HS-5 (cell line): ENCODE measurements at regions not wholly inside any gene's neighbourhood (a gene's known extent, or its start where the extent isn't known, plus 50 kb on each side); places are given as distances from the start of the nearest gene placed in this dataset.

Experiments used
- DNase-seq: peaks from one replicate; pipeline ENCODE4 v3.0.0-alpha.2; 2012; ENCODE audit warnings: low read depth

DNA sequence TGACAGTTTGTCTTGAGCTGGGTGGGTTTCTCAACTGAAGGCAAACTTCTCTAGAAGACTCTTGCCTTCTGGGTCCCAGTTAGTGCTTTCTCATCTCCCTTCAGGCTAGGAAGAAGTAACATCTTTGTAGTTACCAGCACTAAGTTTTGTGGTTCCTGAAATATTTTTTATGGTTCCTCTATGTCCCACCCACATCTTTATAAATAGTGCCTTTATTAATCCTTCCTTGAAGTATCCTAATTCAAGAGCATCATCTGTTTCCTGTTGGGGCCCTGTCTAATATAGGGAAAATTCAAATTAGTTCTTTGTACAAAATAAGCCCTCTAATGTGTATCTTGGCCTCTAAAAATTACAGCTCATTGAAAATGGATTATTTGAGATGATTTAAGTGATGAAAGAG lies 147.4 kb upstream of the MAOA start:
- DNase-seq, result no peak

DNA sequence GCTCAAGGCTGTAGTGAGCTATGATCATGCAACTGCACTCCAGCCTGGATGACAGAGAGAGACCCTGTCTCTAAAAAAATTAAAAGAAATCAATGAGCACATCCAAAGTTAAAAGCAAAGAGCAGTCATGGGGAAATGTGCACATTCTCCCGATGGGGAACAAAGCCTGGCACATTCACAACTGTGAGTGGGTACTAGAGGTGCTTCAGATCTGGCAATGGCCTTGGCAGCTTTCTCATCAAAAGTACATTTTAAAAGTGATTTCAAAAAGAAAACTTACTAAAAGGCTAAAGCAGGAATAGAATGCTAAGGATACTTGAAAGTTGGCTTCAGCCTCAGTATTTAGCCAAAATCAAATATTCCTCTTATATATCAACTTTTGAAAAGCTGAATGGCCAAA lies 145.9 kb upstream of the MAOA start:
- no peak for DNase-seq

DNA sequence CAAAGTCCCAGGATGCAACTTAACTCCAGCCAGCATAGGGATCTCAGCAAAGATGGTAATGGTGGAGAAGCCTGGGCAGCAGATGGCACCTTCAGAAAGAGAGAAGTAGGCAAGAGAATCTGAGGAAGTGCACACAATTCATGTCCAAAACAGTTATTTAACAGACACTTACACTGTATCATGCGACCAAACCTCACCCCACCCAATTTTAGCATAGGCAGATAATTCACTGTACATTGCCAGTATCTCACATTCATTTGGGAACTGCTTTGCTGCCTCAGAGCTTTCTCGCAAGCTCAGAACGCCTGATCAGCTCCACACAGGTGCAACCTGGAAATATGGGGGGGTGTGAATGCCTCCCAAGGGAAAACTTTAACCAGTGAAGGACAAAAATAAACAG lies 143.0 kb upstream of the MAOA start:
- no peak for DNase-seq

DNA sequence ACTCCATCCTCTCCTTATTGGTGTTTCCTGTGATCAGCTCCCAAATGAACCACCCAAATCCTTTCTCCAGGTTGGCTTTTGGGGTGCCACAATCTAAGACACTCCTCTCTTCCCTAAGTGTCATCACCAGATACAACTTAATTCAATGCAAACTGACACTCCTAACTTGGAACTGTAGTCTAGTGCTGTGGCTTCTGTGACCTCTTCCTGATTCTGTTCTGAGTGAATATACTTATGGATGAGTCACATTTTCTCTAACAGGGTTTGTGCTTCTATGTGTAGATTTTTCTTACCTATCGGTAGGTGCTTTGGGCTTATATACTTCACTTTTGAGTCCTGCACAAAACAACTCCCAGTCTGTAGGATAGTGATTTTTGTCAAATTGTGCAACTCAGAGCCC lies 141.3 kb upstream of the MAOA start:
- no peak for DNase-seq

DNA sequence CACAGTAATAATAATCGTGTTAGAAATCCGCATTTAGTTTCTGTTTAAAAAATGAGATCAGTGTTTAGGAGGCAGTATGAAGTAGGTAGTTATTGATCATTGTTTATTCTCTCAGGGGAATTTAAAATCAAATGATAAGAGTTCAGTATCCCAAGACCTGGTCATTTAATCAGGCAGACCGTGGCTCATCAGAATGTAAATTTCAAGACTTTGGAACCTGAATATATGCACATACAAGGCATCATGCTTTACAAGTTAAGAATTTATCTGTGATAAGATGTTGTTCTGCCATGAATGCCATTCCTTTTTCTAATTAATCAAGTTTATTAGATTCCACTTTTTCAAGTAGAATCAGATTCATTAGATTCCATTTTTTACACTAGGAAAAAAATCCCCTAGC lies 133.5 kb upstream of the MAOA start:
- no peak for DNase-seq

DNA sequence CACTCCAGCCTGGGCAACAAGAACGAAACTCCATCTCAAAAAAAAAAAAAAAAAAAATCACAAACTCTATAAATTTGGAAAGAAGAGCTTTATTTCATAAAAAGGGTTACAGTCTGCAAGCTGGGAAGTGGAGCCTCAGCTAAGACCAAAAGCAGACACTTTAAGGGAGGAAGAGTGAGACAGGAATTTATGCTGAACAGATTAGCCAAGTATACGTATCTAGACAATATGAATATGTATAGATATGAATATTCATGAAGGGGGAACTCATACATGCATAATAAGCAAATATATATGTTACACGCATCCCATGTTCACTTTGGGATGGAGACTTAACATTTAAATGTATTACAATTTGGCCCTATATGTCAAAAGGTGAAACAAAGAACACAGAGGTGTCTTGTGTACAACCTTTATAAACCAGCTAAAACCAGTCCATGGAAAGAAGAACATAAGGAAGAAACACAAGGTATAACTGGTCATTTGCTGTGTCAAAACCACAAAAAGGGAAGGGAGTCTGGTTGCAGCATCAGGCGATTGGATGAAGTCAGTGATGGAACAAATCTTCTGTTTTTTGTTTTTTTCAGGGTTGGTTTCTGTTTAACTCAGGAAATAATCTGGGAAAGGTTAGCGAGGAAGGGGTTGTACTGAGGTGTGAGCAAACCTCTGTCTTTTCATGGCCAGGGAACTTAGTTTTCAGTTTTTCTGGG lies 130.0 kb upstream of the MAOA start:
- DNase-seq, result no peak

DNA sequence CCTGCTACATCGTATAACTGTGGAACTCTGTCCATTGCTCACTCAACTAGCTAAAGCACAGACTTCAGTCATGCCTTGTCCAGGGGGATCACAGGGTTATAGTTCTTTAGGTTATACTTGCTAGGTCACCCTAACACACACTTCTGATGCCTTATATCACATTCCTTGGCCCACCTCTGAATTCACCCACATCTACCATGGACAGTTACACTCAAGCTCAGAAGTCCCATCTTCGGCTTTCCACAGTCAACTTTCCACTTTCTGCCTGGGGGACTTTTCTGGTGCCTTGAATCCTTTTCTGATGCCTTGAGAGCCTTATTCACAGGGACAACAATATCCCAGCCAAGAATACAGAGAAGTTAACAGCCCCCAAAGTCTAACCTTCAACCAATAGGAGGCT lies 129.2 kb upstream of the MAOA start:
- DNase-seq, result no peak

DNA sequence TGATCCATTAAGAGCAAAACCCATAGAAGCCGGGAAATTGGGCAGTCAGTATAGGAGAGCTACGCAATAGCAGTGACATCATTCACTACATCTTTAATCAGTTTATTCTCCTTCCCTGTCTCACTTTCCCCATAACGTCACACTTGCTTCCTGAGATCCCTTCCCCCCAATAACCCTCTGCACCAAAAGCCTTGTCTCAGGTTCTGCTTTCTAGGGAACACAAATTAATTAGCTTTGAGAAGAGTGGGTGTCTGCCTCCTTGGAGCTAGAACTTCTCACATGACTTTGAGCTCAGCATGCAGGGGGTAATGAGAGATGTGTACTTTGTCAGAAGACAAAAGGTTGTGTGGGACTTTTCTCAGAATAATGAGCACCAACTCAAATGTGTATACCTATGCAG lies 128.3 kb upstream of the MAOA start:
- no peak for DNase-seq

DNA sequence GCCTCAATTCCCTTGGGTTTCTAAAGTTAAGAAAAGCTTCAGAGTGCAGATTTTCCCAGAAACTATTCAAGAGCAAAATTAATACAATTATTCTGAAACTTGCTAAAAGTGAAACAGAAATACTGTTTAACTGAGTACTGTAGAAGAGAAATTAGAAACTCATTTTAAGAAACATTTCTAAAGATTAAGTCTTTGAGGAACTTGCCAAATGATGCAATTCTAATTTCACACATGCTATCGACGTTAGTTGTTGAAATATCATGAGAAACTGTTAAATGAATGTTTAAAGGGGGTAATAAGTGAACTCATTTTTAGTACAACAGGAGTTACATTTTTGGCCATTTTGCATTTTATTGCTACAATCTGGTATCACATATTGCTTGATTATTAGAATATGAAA lies 125.3 kb upstream of the MAOA start:
- no peak for DNase-seq

DNA sequence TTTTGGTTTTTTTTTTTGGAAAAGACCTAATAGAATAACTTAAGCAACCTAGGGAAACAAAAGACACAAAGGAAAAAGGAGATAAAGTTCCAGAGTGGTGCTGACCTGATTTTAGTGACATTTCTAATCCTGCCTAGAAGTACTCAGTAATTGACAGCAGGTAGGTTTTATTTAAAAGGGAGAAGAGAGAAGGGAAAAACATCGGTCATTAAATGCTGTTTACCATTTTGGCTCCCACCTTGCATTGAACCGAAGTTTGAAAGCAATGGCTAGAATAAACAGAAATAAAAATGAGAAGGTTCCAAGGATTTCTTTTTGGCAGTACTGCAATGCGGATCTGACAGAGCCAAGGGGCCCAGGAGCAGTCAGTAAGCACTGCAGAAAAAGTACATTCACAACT lies 115.8 kb upstream of the MAOA start:
- no peak for DNase-seq

DNA sequence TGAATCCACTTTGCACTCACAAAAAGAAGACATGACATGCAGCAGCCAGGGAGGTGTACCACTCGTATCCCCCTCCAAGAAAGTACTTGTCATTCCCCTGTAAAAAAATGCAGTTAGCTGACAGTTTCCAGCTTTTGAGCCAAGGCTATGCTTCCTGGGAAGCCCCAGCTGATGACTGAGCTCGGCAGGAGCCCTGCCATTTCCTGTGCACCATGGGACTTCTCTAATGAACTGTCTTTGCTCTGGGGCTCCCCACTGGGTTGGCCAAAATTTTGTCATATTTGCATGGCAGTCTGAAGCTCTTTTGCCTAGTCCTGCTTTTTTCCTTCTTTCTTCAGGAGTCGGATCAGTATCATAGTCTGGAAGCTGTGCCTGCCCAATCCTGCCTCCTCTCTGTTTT lies 104.5 kb upstream of the MAOA start:
- no peak for DNase-seq

DNA sequence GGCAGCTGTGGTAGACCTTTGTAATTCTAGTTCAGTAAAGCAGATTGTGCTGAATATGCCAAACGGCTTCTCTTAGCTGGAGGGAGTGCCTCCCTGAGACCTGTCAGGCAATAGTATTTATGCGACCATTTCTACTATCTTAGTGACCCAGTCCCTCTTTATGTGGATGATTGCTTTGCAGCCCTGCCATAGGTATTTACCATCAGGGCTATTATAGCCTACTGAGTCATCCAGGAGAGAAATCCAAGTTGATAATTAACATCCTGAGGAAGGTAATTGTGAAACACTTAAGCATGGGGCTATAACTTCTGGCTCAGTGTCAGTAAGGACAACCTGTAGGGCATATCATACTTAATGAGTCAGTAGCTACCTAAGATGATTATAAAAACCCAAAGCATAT lies 103.9 kb upstream of the MAOA start:
- no peak for DNase-seq

DNA sequence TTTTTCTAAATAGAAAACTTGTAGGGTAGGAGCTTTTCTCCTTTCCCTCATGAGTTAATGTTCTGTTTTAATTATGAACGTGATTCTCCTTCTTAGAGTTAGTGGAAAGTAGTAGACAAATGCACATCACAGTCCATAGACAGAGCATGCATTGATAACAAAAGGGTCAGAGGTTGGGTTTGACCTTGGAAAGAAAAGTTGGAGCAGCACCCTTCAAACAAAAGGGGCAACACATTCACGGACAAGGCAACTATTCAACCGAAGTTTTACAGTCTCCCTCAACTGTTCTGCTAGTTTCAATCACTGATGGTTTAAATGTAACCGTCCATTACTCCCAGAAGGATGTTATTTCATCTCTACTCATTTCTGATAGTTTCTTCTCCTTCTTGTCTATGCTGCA lies 103.4 kb upstream of the MAOA start:
- no peak for DNase-seq

DNA sequence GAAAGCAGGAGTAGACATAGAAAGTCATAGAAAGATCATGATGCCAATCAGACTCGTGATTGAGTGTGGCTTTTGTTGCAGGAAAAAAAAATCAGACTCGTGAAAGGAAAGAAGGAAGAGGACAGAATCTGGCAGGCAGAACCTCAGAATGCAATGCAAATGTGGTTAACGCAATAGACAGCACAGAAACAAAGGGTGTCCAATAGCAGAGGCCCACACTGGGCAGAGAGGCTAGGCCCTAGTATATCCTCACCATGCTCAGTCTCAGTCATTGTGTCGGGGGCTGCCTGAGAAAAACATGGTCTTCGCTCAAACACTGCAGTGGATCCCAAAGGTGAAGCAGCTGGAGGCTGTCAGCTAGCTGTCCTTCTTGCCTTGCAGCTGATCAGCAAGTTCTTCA lies 102.8 kb upstream of the MAOA start:
- no peak for DNase-seq

DNA sequence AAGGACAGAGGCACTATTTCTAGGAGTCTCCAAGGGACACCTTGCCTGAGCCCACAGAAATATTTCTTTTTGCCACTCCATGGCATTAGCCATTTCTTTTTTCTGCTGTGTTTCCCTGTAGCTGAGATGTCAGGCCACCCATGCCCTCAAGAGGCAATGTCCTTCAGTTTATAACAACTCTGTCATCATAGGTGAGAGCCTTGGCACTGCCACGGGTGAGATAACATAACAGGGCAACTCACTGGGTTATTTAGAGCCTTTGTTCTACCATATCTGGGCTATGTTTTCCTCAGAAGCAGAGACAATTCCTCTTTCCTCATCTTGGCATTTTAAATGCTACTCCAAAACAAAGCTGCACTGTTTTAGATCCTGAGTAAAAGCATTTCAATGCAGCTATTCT lies 99.9 kb upstream of the MAOA start:
- no peak for DNase-seq

DNA sequence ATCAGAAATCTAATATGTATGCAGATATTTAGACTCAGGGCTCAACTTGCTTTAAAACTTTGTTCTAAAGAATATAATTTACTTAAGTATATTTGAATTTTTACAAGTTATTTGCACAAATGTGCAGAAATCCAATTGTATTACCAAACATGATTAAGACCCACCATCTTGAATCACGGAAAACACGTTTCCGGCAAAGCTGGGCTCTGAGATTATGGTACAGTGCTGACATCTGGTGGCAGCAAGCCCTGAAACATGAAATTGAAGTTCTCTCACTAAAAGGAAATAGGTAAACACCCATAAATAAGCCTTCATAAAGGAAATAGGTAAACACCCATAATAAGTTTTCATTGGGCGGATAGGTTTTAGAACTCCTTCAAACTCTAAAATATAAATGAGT lies 98.3 kb upstream of the MAOA start:
- peak; percentile 34 for DNase-seq

DNA sequence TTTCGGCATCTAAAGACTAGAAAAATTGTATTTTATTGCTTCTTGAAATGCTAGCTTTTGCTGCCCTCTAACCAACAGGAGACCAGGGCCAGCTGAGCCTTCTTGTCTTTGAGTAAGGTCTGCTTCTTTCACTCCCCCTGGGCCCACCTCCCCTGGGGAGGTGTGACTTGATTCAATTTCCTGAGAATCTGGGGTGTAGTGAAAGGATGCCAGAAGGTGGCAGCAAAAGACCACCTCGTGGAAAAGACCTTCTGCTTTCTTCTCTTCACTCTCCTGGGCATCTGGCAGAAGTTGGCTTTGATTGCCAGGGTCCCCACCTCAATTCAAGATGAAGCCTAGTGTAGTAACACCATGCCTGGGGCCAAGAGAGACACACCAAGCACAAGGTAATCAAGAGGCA lies 96.5 kb upstream of the MAOA start:
- no peak for DNase-seq

DNA sequence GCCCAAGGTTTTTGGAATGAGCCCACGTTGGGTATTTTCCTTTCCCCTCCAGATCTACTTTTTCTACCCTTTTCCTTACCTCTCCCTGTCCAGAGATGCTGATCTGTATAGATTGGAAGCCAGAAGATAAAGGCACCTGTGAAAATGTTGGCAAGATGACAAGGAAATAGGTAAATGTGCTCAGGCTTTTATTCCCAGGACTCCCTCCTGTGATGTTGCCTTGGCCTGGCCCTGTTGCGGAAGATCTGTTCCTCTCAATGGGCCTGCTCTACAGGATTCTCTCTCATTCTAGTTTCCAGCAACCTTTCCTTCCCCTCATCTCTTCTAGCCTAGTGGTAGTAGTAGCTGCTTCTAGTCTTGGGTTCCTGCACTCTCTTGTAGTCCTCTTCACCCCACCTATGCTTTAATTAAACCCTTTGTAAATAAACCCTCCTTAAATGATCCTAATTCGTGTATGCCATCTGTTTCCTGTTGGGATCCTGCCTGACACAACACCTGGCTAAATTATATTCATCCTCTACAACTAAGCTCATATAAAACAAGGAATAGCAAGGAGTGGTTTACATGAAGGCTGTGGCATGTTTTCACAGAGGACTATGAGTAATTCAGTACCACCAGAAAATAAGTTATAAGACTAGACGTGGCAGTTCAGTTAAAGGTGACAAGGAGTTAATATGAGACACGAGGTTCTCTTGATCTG lies 95.7 kb upstream of the MAOA start:
- no peak for DNase-seq

DNA sequence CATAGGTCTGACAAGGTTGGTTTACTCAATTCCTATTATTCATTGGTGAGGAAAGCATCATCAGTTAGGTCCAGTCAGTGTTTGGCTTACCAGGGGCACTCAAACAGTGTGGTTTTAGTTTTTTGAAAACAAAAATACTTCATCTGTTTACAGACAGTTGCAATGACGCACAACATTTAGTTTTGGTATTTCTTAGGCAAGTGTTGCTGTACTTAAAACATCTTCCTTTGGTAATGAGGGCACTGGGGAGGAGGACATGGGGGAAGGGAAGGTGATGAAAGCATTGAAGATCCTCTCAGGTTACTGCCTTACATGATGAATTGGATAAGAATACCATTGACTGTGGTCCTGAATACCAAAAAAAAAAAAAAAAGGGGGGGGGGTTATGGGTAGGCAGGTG lies 93.7 kb upstream of the MAOA start:
- no peak for DNase-seq

DNA sequence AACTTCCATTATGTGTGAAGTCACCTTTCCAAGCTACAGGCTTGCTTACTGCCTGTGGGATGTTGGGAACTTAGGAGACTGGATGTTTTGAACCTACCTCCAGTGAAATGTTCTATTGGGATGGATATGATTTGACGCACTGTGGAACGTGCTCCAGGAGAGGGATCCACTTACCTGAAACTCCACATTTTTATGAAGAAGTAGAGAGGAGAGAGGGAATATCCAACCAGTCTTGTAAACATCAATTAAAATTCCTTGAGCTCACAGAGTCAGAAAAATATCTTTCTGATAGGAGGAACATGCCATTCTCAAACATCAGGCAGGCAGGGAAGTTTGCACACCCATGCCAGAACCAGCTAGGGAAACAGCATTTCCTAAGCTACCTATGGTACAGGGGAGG lies 91.1 kb upstream of the MAOA start:
- DNase-seq, result no peak

DNA sequence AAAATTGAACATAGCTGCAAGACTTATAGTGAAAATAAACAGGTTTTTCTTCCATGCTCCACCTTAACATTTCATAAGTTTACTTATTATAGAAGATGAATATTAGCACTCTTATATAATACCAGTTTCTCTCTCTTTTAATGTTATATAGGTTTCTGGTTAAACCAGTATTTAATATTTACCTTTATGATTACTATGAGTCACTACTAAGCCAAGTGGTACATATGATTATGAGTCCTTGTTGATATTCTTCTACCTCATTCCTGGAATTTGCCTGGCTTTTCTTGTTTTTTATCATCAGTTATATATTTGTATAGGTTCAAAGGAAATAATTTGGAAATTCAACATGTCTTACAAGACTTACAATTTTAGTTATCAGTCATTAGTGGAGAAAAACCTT lies 89.9 kb upstream of the MAOA start:
- DNase-seq, result no peak

DNA sequence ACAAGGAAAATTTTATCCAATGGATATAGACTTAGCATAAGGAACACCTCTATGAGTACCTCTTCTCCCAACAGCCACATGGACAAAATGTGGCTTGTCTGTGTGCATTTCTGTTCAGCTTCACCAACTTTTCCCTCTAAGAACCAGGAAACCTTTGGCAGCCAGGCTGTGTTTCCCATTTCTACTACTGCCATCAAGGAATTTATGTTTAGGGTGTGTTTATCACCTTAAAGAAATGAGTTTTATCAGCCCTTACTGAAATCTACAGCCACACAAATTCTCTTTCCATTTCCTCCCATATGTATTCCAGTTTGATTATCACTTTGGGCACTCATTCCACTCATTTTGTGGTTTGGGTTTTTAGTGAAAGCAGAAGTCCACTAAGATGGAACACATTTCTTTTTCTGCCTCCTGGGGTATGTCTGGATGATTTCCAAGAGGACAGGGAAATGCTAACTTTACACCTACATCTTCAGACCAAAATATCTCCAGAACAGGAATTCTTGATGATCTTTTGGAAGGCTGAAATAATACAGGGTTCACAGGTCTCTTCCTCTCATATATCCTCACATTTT lies 82.6 kb upstream of the MAOA start:
- no peak for DNase-seq

DNA sequence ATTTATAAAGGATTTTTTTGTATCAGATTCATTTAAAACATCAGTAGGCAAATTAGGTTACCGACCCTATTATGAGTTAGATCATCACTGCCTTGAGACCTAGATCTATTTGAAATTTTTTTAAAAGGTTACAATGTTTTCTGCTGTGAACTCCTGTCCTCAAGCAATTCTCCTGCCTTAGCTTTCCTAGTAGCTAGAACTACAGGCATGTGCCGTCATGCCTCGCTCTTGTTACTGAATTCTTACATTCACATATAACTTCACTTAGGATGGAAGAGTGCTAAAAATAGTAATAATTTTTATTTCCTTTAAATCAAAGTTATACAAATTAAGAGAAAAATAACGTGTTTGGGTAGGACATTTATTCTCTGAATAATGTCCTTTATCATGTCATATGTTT lies 75.5 kb upstream of the MAOA start:
- no peak for DNase-seq

DNA sequence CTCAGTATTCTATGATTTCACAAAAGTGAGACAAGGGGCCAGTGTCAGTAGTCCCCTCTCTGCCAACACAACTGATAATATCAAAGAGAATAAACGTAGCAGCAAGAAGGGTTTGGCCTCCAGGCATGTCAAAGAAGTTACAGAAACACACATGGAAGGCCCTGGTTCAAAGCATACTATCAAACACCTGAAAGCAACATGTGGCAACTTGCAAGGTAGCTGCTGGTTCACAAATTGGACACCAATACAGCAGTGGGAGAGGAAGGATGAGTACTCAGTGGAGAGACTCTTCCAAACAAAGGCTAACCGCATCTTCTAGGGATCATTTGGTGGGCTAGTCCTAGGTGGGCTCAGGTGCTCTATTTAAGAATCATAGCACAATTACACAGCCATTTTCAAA lies 74.9 kb upstream of the MAOA start:
- no peak for DNase-seq
